ENCODE measurements at regions not wholly inside any gene's neighbourhood (a gene's known extent, or its start where the extent isn't known, plus 50 kb on each side); places are given as distances from the start of the nearest gene placed in this dataset.

GRCh38 chr6:66731310-66731709 lies 1024.3 kb upstream of the EYS start:
- TF ChIP-seq POLR2AphosphoS5 (IDR thresholded peaks at IDR 0.05; ENCODE audit: low read depth, low read length) (no peak), SIN3A (IDR thresholded peaks at IDR 0.05; ENCODE audit: borderline replicate concordance, insufficient read depth, low read length) (no peak)
